SK-N-SH (cell line): ENCODE measurements at regions not wholly inside any gene's neighbourhood (a gene's known extent, or its start where the extent isn't known, plus 50 kb on each side); places are given as distances from the start of the nearest gene placed in this dataset.

Source experiments
- CTCF ChIA-PET: fragments of 300-600, 350-600 bp; formaldehyde crosslinking; extraction: SDS; loops from one replicate; lab custom pipeline; 2021; lab: Yijun Ruan, JAX
- POLR2A ChIA-PET: fragments of 350-600 bp; sonication (Branson Sonifier 250); formaldehyde crosslinking; extraction: SDS; loops from one replicate; lab custom pipeline; 2020; ENCODE audit warnings: antibody characterized with exemption, inconsistent platforms; lab: Yijun Ruan, JAX
- DNase-seq: peaks from one replicate; pipeline ENCODE4 v3.0.0; 2012
- H2AFZ ChIP-seq: fragments of 200-600 bp; sonication (generic); 2 replicates; pipeline ENCODE4 v1.8.1; 2016; ENCODE audit warnings: antibody characterized with exemption, mild to moderate bottlenecking, low read depth
- H3F3A ChIP-seq: fragments of 200-600 bp; sonication (generic); replicated peaks from 2 replicates; pipeline ENCODE3; 2016; ENCODE audit warnings: antibody characterized with exemption, mild to moderate bottlenecking; ENCODE audit not compliant: insufficient read depth
- H3K27ac ChIP-seq, 2 experiments: fragments of 200-500 bp in 1 of 2; fragments of 200-600 bp in 1 of 2; sonication (Bioruptor generic) in 1 of 2; sonication (generic), shearing (Covaris generic) in 1 of 2; 2 replicates each; pipeline versions ENCODE4 v1.5.1 to v1.6.1; 2014 to 2016; ENCODE audit warnings: low read depth in 2 of 2, inconsistent platforms in 1 of 2, low read length in 1 of 2, mild to moderate bottlenecking in 1 of 2, mixed read lengths in 1 of 2
- H3K27me3 ChIP-seq: fragments of 200-600 bp; sonication (generic), shearing (Covaris generic); 2 replicates; pipeline ENCODE4 v1.6.1; 2016; ENCODE audit warnings: mixed run types; ENCODE audit not compliant: insufficient read depth
- H3K36me3 ChIP-seq, 2 experiments: fragments of 200-500 bp in 1 of 2; fragments of 200-600 bp in 1 of 2; sonication (Bioruptor generic) in 1 of 2; sonication (generic) in 1 of 2; replicated peaks in 1 of 2; 2 replicates each; pipeline versions ENCODE3 to v1.5.1; 2014 to 2016; ENCODE audit warnings: low read length in 1 of 2, mild to moderate bottlenecking in 1 of 2; ENCODE audit not compliant: insufficient read depth in 2 of 2, control insufficient read depth in 1 of 2
- H3K4me1 ChIP-seq, 2 experiments: fragments of 200-500 bp in 1 of 2; fragments of 200-600 bp in 1 of 2; sonication (Bioruptor generic) in 1 of 2; sonication (generic), shearing (Covaris generic) in 1 of 2; 2 replicates each; pipeline versions ENCODE4 v1.5.1 to v1.6.1; 2014 to 2016; ENCODE audit warnings: low read depth in 1 of 2, low read length in 1 of 2, mixed run types in 1 of 2; ENCODE audit not compliant: insufficient read depth in 2 of 2, control insufficient read depth in 1 of 2
- H3K4me2 ChIP-seq: fragments of 200-600 bp; sonication (generic), shearing (Covaris generic); 2 replicates; pipeline ENCODE4 v1.6.1; 2017; ENCODE audit warnings: mixed run types
- H3K4me3 ChIP-seq, 2 experiments: fragments of 200-500 bp in 1 of 2; fragments of 200-600 bp in 1 of 2; sonication (Bioruptor generic) in 1 of 2; sonication (generic), shearing (Covaris generic) in 1 of 2; 2 replicates each; pipeline versions ENCODE4 v1.5.1 to v1.8.1; 2014 to 2016; ENCODE audit warnings: low read depth in 2 of 2, inconsistent platforms in 1 of 2, low read length in 1 of 2, mild to moderate bottlenecking in 1 of 2, mixed read lengths in 1 of 2, moderate library complexity in 1 of 2
- H3K79me2 ChIP-seq: fragments of 200-600 bp; sonication (generic); 2 replicates; pipeline ENCODE4 v1.8.1; 2017; ENCODE audit warnings: mild to moderate bottlenecking; ENCODE audit not compliant: insufficient read depth
- H3K9ac ChIP-seq: fragments of 200-600 bp; sonication (generic); 2 replicates; pipeline ENCODE4 v1.6.1; 2017; ENCODE audit warnings: mixed run types
- H3K9me2 ChIP-seq: fragments of 200-600 bp; sonication (generic); 2 replicates; pipeline ENCODE4 v1.6.1; 2017; ENCODE audit warnings: mixed run types
- H3K9me3 ChIP-seq: fragments of 200-600 bp; sonication (generic); 2 replicates; pipeline ENCODE4 v1.6.1; 2017; ENCODE audit warnings: mixed run types, mild to moderate bottlenecking, moderate library complexity
- H4K20me1 ChIP-seq: fragments of 200-600 bp; sonication (generic); 2 replicates; pipeline ENCODE4 v1.6.1; 2017; ENCODE audit warnings: mild to moderate bottlenecking, mixed run types; ENCODE audit not compliant: insufficient read depth
- EP300 ChIP-seq, 2 experiments: IDR thresholded peaks; 2 replicates each; pipeline versions ENCODE4 v1.4.0 to v1.6.1; 2012; ENCODE audit warnings: borderline replicate concordance in 1 of 2, low read depth in 1 of 2, low read length in 1 of 2
- FOSL2 ChIP-seq: IDR thresholded peaks from 2 replicates; pipeline ENCODE4 v1.4.0; 2012; ENCODE audit warnings: low read depth, mild to moderate bottlenecking, moderate library complexity, borderline replicate concordance
- GATA2 ChIP-seq: sonication (generic); formaldehyde crosslinking; IDR thresholded peaks from 2 replicates; pipeline ENCODE4 v1.5.0; 2020; ENCODE audit warnings: mild to moderate bottlenecking, missing genetic modification reagents
- JUND ChIP-seq: IDR thresholded peaks from 2 replicates; pipeline ENCODE4 v1.4.0; 2012
- MEF2A ChIP-seq: IDR thresholded peaks from 2 replicates; pipeline ENCODE4 v1.4.0; 2012; ENCODE audit warnings: low read depth, borderline replicate concordance
- MXI1 ChIP-seq: IDR thresholded peaks from 2 replicates; pipeline ENCODE4 v1.6.1; 2012; ENCODE audit warnings: mild to moderate bottlenecking, low read depth, low read length, improper control_type of control experiment
- NFIC ChIP-seq: IDR thresholded peaks from 2 replicates; pipeline ENCODE4 v1.4.0; 2012; ENCODE audit warnings: borderline replicate concordance
- NRF1 ChIP-seq: IDR thresholded peaks from 2 replicates; pipeline ENCODE4 v1.6.1; 2012; ENCODE audit warnings: low read depth, mild to moderate bottlenecking, low read length
- POLR2AphosphoS5 ChIP-seq: IDR thresholded peaks from 2 replicates; pipeline ENCODE4 v1.6.1; 2012; ENCODE audit warnings: low read depth, low read length
- SMC3 ChIP-seq: IDR thresholded peaks from 2 replicates; pipeline ENCODE4 v1.6.1; 2012; ENCODE audit warnings: low read depth, low read length, improper control_type of control experiment
- TCF12 ChIP-seq: IDR thresholded peaks from 2 replicates; pipeline ENCODE4 v1.4.0; 2012
- TEAD4 ChIP-seq: IDR thresholded peaks from 2 replicates; pipeline ENCODE4 v1.4.0; 2012; ENCODE audit warnings: mild to moderate bottlenecking, borderline replicate concordance; ENCODE audit not compliant: insufficient read depth
- WGBS: methylation state at CpG from one replicate; pipeline ENCODE4 v1.1.6; 2017; ENCODE audit warnings: low lambda C conversion rate; 5-methylcytosine and 5-hydroxymethylcytosine counted together
- TF ChIP-seq, protein P1 (sequence below): IDR thresholded peaks from 2 replicates; pipeline ENCODE4; 2012
- TF ChIP-seq, protein P2 (sequence below): IDR thresholded peaks from 2 replicates; pipeline ENCODE4 v1.4.0; 2012; ENCODE audit warnings: low read depth
- TF ChIP-seq, protein P3 (sequence below): IDR thresholded peaks from 2 replicates; pipeline ENCODE4 v1.6.1; 2012; ENCODE audit warnings: mild to moderate bottlenecking, low read depth, low read length, moderate library complexity
- TF ChIP-seq, protein P4 (sequence below): fragments of 200-600 bp; sonication (generic); IDR thresholded peaks from 2 replicates; pipeline ENCODE4 v1.6.1; 2017; ENCODE audit warnings: antibody characterized with exemption, mild to moderate bottlenecking, moderate library complexity

DNA sequence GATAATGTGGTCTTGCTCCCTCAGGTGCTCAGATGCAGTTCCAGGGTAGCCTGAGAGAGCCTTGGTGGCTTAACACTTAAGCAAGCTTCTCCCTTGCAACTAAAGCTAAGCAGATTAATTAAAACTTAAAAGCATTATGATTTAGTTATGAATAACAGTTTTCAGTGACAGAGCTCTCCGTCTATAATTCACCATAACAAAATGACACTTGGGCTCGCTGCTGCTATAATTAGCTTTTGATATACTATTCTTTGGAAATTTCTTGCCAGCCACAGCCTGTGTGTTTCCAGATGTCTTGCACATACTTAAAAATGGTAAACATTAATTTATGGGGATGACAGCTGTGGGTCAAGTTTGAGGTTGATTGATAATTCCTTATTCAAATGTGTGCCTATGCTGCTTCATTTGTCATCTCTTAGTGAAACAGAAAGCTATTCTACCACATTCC lies 380.5 kb downstream of the TFAP2B start:
- ChIA-PET CTCF (interaction anchor here (0.6 to 1.0 kb wide), 2 partner anchors 24 to 134 kb away, joined by 3 to 4 read pairs; no protein-coding TSS in a partner anchor), POLR2A (no interaction called here)
- H3K79me2 ChIP-seq = no peaks in the 10 kb centered on the region
- DNase-seq = no peak
- H3K4me3 ChIP-seq = no peak overlapping the region
- no peaks in the 10 kb centered on the region for H3K27me3 ChIP-seq
- no peaks in the 10 kb centered on the region for H3K9me3 ChIP-seq
- no peaks in the 10 kb centered on the region for H4K20me1 ChIP-seq
- TF ChIP-seq TCF12 (no peak), GATA2 (no peak), TEAD4 (no peak), FOSL2 (no peak), MXI1 (no peak), SMC3 (no peak), JUND (no peak), POLR2AphosphoS5 (no peak), EP300 (IDR thresholded peaks at IDR 0.05; ENCODE audit: borderline replicate concordance in 1 of 2, low read depth in 1 of 2, low read length in 1 of 2) (no peak), MEF2A (no peak), NFIC (no peak), NRF1 (no peak)
- TF ChIP-seq, protein P1, sequence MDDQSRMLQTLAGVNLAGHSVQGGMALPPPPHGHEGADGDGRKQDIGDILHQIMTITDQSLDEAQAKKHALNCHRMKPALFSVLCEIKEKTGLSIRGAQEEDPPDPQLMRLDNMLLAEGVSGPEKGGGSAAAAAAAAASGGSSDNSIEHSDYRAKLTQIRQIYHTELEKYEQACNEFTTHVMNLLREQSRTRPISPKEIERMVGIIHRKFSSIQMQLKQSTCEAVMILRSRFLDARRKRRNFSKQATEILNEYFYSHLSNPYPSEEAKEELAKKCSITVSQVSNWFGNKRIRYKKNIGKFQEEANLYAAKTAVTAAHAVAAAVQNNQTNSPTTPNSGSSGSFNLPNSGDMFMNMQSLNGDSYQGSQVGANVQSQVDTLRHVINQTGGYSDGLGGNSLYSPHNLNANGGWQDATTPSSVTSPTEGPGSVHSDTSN = no peak
- TF ChIP-seq, protein P2, sequence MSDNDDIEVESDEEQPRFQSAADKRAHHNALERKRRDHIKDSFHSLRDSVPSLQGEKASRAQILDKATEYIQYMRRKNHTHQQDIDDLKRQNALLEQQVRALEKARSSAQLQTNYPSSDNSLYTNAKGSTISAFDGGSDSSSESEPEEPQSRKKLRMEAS = no peak
- TF ChIP-seq, protein P3, sequence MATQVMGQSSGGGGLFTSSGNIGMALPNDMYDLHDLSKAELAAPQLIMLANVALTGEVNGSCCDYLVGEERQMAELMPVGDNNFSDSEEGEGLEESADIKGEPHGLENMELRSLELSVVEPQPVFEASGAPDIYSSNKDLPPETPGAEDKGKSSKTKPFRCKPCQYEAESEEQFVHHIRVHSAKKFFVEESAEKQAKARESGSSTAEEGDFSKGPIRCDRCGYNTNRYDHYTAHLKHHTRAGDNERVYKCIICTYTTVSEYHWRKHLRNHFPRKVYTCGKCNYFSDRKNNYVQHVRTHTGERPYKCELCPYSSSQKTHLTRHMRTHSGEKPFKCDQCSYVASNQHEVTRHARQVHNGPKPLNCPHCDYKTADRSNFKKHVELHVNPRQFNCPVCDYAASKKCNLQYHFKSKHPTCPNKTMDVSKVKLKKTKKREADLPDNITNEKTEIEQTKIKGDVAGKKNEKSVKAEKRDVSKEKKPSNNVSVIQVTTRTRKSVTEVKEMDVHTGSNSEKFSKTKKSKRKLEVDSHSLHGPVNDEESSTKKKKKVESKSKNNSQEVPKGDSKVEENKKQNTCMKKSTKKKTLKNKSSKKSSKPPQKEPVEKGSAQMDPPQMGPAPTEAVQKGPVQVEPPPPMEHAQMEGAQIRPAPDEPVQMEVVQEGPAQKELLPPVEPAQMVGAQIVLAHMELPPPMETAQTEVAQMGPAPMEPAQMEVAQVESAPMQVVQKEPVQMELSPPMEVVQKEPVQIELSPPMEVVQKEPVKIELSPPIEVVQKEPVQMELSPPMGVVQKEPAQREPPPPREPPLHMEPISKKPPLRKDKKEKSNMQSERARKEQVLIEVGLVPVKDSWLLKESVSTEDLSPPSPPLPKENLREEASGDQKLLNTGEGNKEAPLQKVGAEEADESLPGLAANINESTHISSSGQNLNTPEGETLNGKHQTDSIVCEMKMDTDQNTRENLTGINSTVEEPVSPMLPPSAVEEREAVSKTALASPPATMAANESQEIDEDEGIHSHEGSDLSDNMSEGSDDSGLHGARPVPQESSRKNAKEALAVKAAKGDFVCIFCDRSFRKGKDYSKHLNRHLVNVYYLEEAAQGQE = no peak
- TF ChIP-seq, protein P4, sequence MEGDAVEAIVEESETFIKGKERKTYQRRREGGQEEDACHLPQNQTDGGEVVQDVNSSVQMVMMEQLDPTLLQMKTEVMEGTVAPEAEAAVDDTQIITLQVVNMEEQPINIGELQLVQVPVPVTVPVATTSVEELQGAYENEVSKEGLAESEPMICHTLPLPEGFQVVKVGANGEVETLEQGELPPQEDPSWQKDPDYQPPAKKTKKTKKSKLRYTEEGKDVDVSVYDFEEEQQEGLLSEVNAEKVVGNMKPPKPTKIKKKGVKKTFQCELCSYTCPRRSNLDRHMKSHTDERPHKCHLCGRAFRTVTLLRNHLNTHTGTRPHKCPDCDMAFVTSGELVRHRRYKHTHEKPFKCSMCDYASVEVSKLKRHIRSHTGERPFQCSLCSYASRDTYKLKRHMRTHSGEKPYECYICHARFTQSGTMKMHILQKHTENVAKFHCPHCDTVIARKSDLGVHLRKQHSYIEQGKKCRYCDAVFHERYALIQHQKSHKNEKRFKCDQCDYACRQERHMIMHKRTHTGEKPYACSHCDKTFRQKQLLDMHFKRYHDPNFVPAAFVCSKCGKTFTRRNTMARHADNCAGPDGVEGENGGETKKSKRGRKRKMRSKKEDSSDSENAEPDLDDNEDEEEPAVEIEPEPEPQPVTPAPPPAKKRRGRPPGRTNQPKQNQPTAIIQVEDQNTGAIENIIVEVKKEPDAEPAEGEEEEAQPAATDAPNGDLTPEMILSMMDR = no peak
- H3F3A ChIP-seq = peaks cover 6% of the 10 kb centered on the region
- no peaks in the 10 kb centered on the region for H3K9me2 ChIP-seq
- H3K4me2 ChIP-seq = no peak overlapping the region
- H2AFZ ChIP-seq = no peak overlapping the region
- WGBS = 60% methylated on average over 2 of the region's 2 CpGs
- no peak overlapping the region for H3K9ac ChIP-seq
- H3K36me3 ChIP-seq = no peaks in the 10 kb centered on the region
- peaks cover 0 to 5% of the 10 kb centered on the region in 2 experiments; a peak in 1 of 4 replicates for H3K4me1 ChIP-seq
- no peak overlapping the region for H3K27ac ChIP-seq
